ENCODE measurements at regions not wholly inside any gene's neighbourhood (a gene's known extent, or its start where the extent isn't known, plus 50 kb on each side); places are given as distances from the start of the nearest gene placed in this dataset.

- H3K36me3 Mint-ChIP-seq (ENCODE audit: insufficient read depth, unreplicated experiment) = no peaks in the 10 kb centered on the region
- CTCF ChIA-PET = no interaction called here
- H3K27me3 Mint-ChIP-seq (ENCODE audit: unreplicated experiment) = peaks cover 18% of the 10 kb centered on the region
- H3K27ac Mint-ChIP-seq (ENCODE audit: unreplicated experiment) = no peak overlapping the region
- no peak overlapping the region for H3K4me3 Mint-ChIP-seq (ENCODE audit: low read depth, unreplicated experiment)
- intact Hi-C loops (cut with micrococcal nuclease; ENCODE audit: unreplicated experiment) = no loop called here
- DNase-seq = no peak
- TF ChIP-seq CTCF (IDR thresholded peaks at IDR 0.05; ENCODE audit: unreplicated experiment) = no peak
- H3K9me3 Mint-ChIP-seq (ENCODE audit: low read depth, unreplicated experiment) = no peaks in the 10 kb centered on the region
- no TSS peak for BruUV-seq (replicated peaks)
- H3K4me1 Mint-ChIP-seq (ENCODE audit: low read depth, unreplicated experiment) = no peaks in the 10 kb centered on the region
Observed at GRCh38 chr6:14513496-14514393, 396.2 kb downstream of the CD83 start.

GRCh38 chr6:14516956-14517355 lies 399.4 kb downstream of the CD83 start:
- TF ChIP-seq CTCF (IDR thresholded peaks at IDR 0.05; ENCODE audit: unreplicated experiment) = no peak
- no peak for DNase-seq
- CTCF ChIA-PET = no interaction called here
- H3K36me3 Mint-ChIP-seq (ENCODE audit: insufficient read depth, unreplicated experiment) = no peaks in the 10 kb centered on the region
- no peaks in the 10 kb centered on the region for H3K9me3 Mint-ChIP-seq (ENCODE audit: low read depth, unreplicated experiment)
- H3K27ac Mint-ChIP-seq (ENCODE audit: unreplicated experiment) = no peak overlapping the region
- H3K4me3 Mint-ChIP-seq (ENCODE audit: low read depth, unreplicated experiment) = no peak overlapping the region
- H3K4me1 Mint-ChIP-seq (ENCODE audit: low read depth, unreplicated experiment) = no peaks in the 10 kb centered on the region
- intact Hi-C loops (cut with micrococcal nuclease; ENCODE audit: unreplicated experiment) = no loop called here
- no TSS peak for BruUV-seq (replicated peaks)
- H3K27me3 Mint-ChIP-seq (ENCODE audit: unreplicated experiment) = no peaks in the 10 kb centered on the region

DNA sequence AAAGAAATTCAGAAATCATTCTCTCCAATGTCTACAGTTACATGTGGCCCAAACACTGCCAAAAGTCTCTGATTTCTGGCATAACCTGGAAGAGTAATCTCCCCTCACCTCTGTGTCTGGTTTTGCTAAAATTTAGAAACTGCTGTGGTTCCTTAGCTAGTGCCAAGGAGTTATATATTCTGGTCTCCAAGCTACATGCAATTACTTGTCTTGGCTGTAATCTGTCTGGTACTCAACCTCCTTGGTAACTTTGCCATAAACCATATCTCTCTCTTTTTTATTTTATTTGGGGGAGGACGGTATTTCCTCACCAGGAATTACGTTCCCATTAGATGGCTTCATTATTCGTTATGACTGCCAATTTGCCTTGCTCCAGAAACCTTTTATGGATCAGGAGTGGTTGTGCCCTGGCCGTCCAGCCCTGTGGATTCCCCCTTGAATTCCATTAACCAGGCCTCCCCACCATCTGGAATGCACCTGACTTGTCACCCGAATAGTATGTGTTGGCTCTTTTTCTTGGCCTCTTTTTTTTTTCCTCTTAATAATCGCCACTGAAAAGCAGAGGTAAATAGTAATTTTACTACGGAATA lies 400.0 kb downstream of the CD83 start:
- no peaks in the 10 kb centered on the region for H3K36me3 Mint-ChIP-seq (ENCODE audit: insufficient read depth, unreplicated experiment)
- intact Hi-C loops (cut with micrococcal nuclease; ENCODE audit: unreplicated experiment) = no loop called here
- no peaks in the 10 kb centered on the region for H3K4me1 Mint-ChIP-seq (ENCODE audit: low read depth, unreplicated experiment)

GRCh38 chr6:14518515-14519217 lies 401.1 kb downstream of the CD83 start:
- no TSS peak for BruUV-seq (replicated peaks)
- Mint-ChIP-seq H3K27me3 (ENCODE audit: unreplicated experiment) (no peaks in the 10 kb centered on the region), H3K36me3 (ENCODE audit: insufficient read depth, unreplicated experiment) (no peaks in the 10 kb centered on the region), H3K9me3 (ENCODE audit: low read depth, unreplicated experiment) (no peaks in the 10 kb centered on the region), H3K4me1 (ENCODE audit: low read depth, unreplicated experiment) (no peaks in the 10 kb centered on the region), H3K4me3 (ENCODE audit: low read depth, unreplicated experiment) (no peak overlapping the region), H3K27ac (ENCODE audit: unreplicated experiment) (no peak overlapping the region)
- DNase-seq = no peak
- TF ChIP-seq CTCF (IDR thresholded peaks at IDR 0.05; ENCODE audit: unreplicated experiment) = no peak
- CTCF ChIA-PET = no interaction called here
- intact Hi-C loops (cut with micrococcal nuclease; ENCODE audit: unreplicated experiment) = no loop called here

More for the DNA sequence above, 400.0 kb downstream of the CD83 start:
- H3K9me3 Mint-ChIP-seq (ENCODE audit: low read depth, unreplicated experiment) = no peaks in the 10 kb centered on the region
- CTCF ChIA-PET = no interaction called here
- no peaks in the 10 kb centered on the region for H3K27me3 Mint-ChIP-seq (ENCODE audit: unreplicated experiment)
- no peak for DNase-seq
- no peak overlapping the region for H3K4me3 Mint-ChIP-seq (ENCODE audit: low read depth, unreplicated experiment)
- H3K27ac Mint-ChIP-seq (ENCODE audit: unreplicated experiment) = no peak overlapping the region
- TF ChIP-seq CTCF (IDR thresholded peaks at IDR 0.05; ENCODE audit: unreplicated experiment) = no peak
- BruUV-seq (replicated peaks) = no TSS peak
